ENCODE measurements at regions not wholly inside any gene's neighbourhood (a gene's known extent, or its start where the extent isn't known, plus 50 kb on each side); places are given as distances from the start of the nearest gene placed in this dataset.
A peak's percentile ranks its signal among the peaks of the same experiment; 100 is the strongest.

- no peaks in the 10 kb centered on the region for H3K79me2 ChIP-seq (ENCODE audit: insufficient read depth)
- H3K4me1 ChIP-seq (ENCODE audit: insufficient read depth) = peaks cover 15% of the 10 kb centered on the region
- H3K27me3 ChIP-seq (replicated peaks; ENCODE audit: insufficient read depth) = no peaks in the 10 kb centered on the region
- in situ Hi-C loops (cut with MboI) = no loop called here
- H3K9me2 ChIP-seq (ENCODE audit: insufficient read depth) = no peaks in the 10 kb centered on the region
- H2AFZ ChIP-seq = no peak overlapping the region
- TF ChIP-seq EZH2 (IDR thresholded peaks at IDR 0.05; ENCODE audit: insufficient read depth, poor library complexity, severe bottlenecking) (no peak), EZH2phosphoT487 (IDR thresholded peaks at IDR 0.05; ENCODE audit: insufficient read depth, low read depth) (no peak)
- H3K4me2 ChIP-seq (ENCODE audit: unreplicated experiment) = no peak overlapping the region
- peaks cover 20% of the 10 kb centered on the region; the same call in 1 of the 2 replicates for H3F3A ChIP-seq (ENCODE audit: insufficient read depth)
- H4K20me1 ChIP-seq (ENCODE audit: insufficient read depth) = no peaks in the 10 kb centered on the region
- no peaks in the 10 kb centered on the region for H3K9me3 ChIP-seq (ENCODE audit: low read depth)
- H3K4me3 ChIP-seq = no peak overlapping the region
- H3K36me3 ChIP-seq (ENCODE audit: low read depth) = no peaks in the 10 kb centered on the region
- no peak overlapping the region for H3K9ac ChIP-seq
- 95 to 100% methylated on average over 3 of the region's 3 CpGs for WGBS, 2 experiments (ENCODE audit: low coverage in 1 of 2, low lambda C conversion rate in 2 of 2, missing lambda C conversion rate in 2 of 2)
- DNase-seq = no peak
- no peak overlapping the region for H3K27ac ChIP-seq
These were observed 95.7 kb downstream of the FOXL1 start for GRCh38 chr16:86673956-86674453.

GRCh38 chr16:86676254-86676670 lies 97.9 kb downstream of the FOXL1 start:
- H3K4me3 ChIP-seq = no peak overlapping the region
- in situ Hi-C loops (cut with MboI) = no loop called here
- H3K27ac ChIP-seq = peak overlapping the region; percentile 52
- WGBS, 2 experiments (ENCODE audit: low coverage in 1 of 2, low lambda C conversion rate in 2 of 2, missing lambda C conversion rate in 2 of 2) = 43 to 55% methylated on average over 4 of the region's 4 CpGs
- H3K9ac ChIP-seq = 0 out of 2 replicates have a peak overlapping the region, but pooled peaks have one; percentile 7
- no peaks in the 10 kb centered on the region for H3K9me2 ChIP-seq (ENCODE audit: insufficient read depth)
- no peaks in the 10 kb centered on the region for H3K36me3 ChIP-seq (ENCODE audit: low read depth)
- H3K4me2 ChIP-seq (ENCODE audit: unreplicated experiment) = no peak overlapping the region
- H2AFZ ChIP-seq = no peak overlapping the region
- H3F3A ChIP-seq (ENCODE audit: insufficient read depth) = peaks cover 36% of the 10 kb centered on the region
- H3K9me3 ChIP-seq (ENCODE audit: low read depth) = no peaks in the 10 kb centered on the region
- H3K27me3 ChIP-seq (replicated peaks; ENCODE audit: insufficient read depth) = no peaks in the 10 kb centered on the region
- peak; percentile 92 for DNase-seq
- H3K79me2 ChIP-seq (ENCODE audit: insufficient read depth) = no peaks in the 10 kb centered on the region
- H3K4me1 ChIP-seq (ENCODE audit: insufficient read depth) = peaks cover 31% of the 10 kb centered on the region
- TF ChIP-seq EZH2phosphoT487 (IDR thresholded peaks at IDR 0.05; ENCODE audit: insufficient read depth, low read depth) = no peak
- no peak for TF ChIP-seq EZH2 (IDR thresholded peaks at IDR 0.05; ENCODE audit: insufficient read depth, poor library complexity, severe bottlenecking)
- H4K20me1 ChIP-seq (ENCODE audit: insufficient read depth) = no peaks in the 10 kb centered on the region

GRCh38 chr16:86679490-86679889 lies 101.1 kb downstream of the FOXL1 start:
- Histone ChIP-seq H4K20me1 (ENCODE audit: insufficient read depth) (no peaks in the 10 kb centered on the region), H3K9me3 (ENCODE audit: low read depth) (no peaks in the 10 kb centered on the region), H3K27ac (peak overlapping the region; percentile 62), H3K4me3 (no peak overlapping the region), H3K4me1 (ENCODE audit: insufficient read depth) (peaks cover 31% of the 10 kb centered on the region), H3K9ac (peak overlapping the region; percentile 31; the same call in 1 of the 2 replicates), H2AFZ (no peak overlapping the region), H3K36me3 (ENCODE audit: low read depth) (no peaks in the 10 kb centered on the region), H3K79me2 (ENCODE audit: insufficient read depth) (no peaks in the 10 kb centered on the region), H3K27me3 (replicated peaks; ENCODE audit: insufficient read depth) (no peaks in the 10 kb centered on the region), H3K9me2 (ENCODE audit: insufficient read depth) (no peaks in the 10 kb centered on the region), H3K4me2 (ENCODE audit: unreplicated experiment) (no peak overlapping the region), H3F3A (ENCODE audit: insufficient read depth) (peaks cover 36% of the 10 kb centered on the region)
- WGBS, 2 experiments (ENCODE audit: low coverage in 1 of 2, low lambda C conversion rate in 2 of 2, missing lambda C conversion rate in 2 of 2) = 97% methylated on average over 2 of the region's 2 CpGs
- TF ChIP-seq EZH2 (IDR thresholded peaks at IDR 0.05; ENCODE audit: insufficient read depth, poor library complexity, severe bottlenecking) (no peak), EZH2phosphoT487 (IDR thresholded peaks at IDR 0.05; ENCODE audit: insufficient read depth, low read depth) (no peak)
- DNase-seq = no peak
- in situ Hi-C loops (cut with MboI) = no loop called here

- peak overlapping the region; percentile 31; the same call in 1 of the 2 replicates for H3K9ac ChIP-seq
- H3K27me3 ChIP-seq (replicated peaks; ENCODE audit: insufficient read depth) = no peaks in the 10 kb centered on the region
- in situ Hi-C loops (cut with MboI) = no loop called here
- H4K20me1 ChIP-seq (ENCODE audit: insufficient read depth) = no peaks in the 10 kb centered on the region
- H3K79me2 ChIP-seq (ENCODE audit: insufficient read depth) = no peaks in the 10 kb centered on the region
- peak overlapping the region; percentile 51 for H3K4me2 ChIP-seq (ENCODE audit: unreplicated experiment)
- no peaks in the 10 kb centered on the region for H3K9me2 ChIP-seq (ENCODE audit: insufficient read depth)
- H3K4me1 ChIP-seq (ENCODE audit: insufficient read depth) = peaks cover 31% of the 10 kb centered on the region
- TF ChIP-seq EZH2phosphoT487 (IDR thresholded peaks at IDR 0.05; ENCODE audit: insufficient read depth, low read depth) (no peak), EZH2 (IDR thresholded peaks at IDR 0.05; ENCODE audit: insufficient read depth, poor library complexity, severe bottlenecking) (no peak)
- H2AFZ ChIP-seq = no peak overlapping the region
- peak overlapping the region; percentile 62 for H3K27ac ChIP-seq
- DNase-seq = peak; percentile 91
- 1% methylated on average over 5 of the region's 5 CpGs for WGBS, 2 experiments (ENCODE audit: low coverage in 1 of 2, low lambda C conversion rate in 2 of 2, missing lambda C conversion rate in 2 of 2)
- no peaks in the 10 kb centered on the region for H3K9me3 ChIP-seq (ENCODE audit: low read depth)
- peaks cover 36% of the 10 kb centered on the region for H3F3A ChIP-seq (ENCODE audit: insufficient read depth)
- H3K36me3 ChIP-seq (ENCODE audit: low read depth) = no peaks in the 10 kb centered on the region
- peak overlapping the region; percentile 35 for H3K4me3 ChIP-seq
These were observed 101.8 kb downstream of the FOXL1 start for GRCh38 chr16:86680162-86680561.

All from GM23248 (cell line).